RPMI7951 (cell line): ENCODE measurements at regions not wholly inside any gene's neighbourhood (a gene's known extent, or its start where the extent isn't known, plus 50 kb on each side); places are given as distances from the start of the nearest gene placed in this dataset.
"Not testable (repeated sequence)": the region's sequence is repeated elsewhere in the genome, so short reads cannot be mapped to it uniquely, and the experiment has no call there.

ENCODE experiments used
- DNase-seq: peaks from one replicate; pipeline ENCODE4 v3.0.0-alpha.2; 2012; ENCODE audit warnings: low read depth

GRCh38 chr3:101950510-101950909, 101.2 kb downstream of the NFKBIZ start:
- peak; percentile 96 for DNase-seq

DNA sequence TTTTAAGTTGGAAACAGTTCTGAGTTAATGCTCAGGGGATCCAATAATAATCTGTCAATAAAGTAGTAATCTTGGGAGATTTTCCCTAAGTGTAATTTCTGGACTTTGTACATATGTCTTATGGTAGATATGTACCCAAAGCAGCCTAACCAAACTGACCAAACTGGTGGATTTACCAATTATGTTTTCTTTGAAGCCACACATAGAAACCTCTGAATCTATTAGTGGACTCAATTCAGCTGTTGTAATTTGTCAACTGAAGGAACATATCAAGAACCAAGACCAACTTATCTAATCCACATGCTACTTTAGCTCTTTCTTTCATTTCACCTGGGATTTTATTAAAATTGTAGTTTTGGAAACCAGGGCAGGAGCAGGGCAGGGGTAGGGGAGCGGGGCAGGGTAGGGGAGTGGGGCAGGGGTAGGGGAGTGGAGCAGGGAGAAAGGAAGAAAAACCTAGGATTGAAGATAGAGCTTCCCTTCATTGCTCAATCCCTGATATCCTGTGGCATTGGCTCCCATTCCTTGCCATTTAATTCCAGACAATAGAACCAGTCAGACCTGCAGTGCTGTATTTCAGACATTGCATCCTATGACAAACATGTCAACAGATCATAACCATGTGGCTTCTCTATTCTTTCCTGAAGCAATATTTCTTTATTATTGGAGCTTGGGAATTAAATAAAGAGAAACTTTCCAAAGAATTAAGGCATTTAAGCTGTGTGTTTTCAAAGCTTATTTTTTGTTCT, 101.8 kb downstream of the NFKBIZ start:
- DNase-seq: peak; percentile 37

DNA sequence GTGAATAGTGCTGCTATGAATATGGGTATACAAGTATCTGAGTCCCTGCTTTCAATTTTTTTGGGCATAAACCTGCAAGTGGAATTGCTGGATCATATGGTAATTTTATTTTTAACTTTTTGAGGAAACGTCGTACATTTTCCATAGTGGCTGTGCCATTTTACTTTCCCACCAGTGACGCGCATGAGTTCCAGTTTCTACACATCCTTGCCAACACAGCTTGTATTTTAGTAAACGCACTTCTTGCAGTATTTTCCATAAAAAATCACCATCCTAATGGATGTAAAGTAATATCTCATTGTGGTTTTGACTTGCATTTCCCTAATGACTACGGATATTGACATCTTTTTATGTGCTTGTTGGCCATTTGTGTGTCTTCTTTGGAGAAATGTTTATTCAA, 105.0 kb downstream of the NFKBIZ start:
- no peak for DNase-seq

DNA sequence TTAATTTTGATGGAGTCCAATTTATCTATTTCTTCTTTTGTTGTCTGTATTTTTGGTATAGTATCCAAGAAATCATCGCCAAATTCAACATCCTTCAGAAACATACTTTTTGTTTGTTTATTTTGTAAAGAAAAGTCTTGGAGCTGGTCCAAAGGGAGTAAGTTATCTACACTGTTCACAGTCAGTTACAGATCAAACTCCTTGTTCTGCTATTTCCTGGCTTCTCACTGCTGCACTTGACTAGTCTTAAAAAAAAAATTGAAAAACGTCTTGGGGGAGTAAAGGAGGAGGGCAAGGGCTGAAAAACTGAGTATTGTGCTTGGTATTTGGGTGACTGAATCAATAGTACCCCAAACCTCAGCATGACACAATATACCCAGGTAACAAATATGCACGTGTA, 105.6 kb downstream of the NFKBIZ start:
- no peak for DNase-seq

DNA sequence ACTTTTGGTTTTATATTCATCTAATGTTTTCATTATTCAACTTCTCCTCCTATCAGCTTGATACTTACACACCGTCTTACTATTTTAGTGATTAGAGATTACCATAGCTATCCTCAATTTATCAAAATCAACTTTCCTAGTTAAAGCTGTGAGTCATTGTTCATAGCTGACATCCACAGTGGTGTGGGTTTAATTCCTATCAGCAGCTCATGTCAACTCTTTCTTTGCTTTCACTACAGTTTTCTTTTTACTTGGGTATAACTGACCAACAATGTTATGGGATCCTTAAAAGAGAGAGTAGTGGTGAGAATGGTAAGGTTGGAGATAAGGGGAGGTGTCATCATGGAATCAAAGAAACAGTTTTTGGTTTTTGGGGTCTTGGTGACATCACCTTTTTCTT, 112.7 kb downstream of the NFKBIZ start:
- peak; percentile 17 for DNase-seq

GRCh38 chr3:101963902-101964362, 114.6 kb downstream of the NFKBIZ start:
- DNase-seq: peak; percentile 39

DNA sequence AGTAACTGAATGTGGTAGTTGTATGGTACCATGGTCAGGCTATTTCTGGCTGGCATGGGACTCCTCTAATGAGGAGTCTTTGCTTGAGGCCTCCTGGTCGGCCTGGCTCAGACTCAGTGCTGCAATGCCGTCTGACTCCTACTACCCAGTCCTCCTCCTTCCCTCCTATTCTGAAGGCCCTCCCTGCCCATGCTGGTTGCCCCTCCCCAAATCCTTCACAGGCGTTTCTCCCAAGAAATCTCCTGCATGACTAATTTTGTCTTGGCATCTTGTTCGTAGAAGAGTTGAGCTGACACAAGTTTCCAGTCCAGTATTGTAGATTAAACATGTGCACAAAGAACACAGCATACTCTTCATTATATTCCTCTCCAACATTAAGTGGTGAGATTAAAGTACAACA, 115.5 kb downstream of the NFKBIZ start:
- DNase-seq: no peak

- DNase-seq: no peak
These were observed 116.9 kb downstream of the NFKBIZ start for GRCh38 chr3:101966226-101966625.

DNA sequence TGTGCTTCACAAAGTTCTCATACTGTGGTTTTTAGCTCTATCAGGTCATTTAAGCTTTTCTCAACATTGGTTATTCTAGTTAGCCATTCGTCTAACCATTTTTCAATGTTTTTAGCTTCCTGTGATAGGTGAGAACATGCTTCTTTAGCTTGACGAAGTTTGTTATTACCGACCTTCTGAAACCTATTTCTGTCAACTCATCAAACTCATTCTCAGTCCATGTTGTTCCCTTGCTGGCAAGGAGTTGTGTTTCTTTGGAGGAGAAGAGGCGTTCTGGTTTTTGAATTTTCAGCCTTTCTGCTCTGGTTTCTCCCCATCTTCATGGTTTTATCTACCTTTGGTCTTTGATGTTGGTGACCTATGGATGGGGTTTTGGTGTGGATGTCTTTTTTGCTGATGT, 120.9 kb downstream of the NFKBIZ start:
- no peak for DNase-seq

GRCh38 chr3:101970905-101971304, 121.6 kb downstream of the NFKBIZ start:
- DNase-seq: no peak

DNA sequence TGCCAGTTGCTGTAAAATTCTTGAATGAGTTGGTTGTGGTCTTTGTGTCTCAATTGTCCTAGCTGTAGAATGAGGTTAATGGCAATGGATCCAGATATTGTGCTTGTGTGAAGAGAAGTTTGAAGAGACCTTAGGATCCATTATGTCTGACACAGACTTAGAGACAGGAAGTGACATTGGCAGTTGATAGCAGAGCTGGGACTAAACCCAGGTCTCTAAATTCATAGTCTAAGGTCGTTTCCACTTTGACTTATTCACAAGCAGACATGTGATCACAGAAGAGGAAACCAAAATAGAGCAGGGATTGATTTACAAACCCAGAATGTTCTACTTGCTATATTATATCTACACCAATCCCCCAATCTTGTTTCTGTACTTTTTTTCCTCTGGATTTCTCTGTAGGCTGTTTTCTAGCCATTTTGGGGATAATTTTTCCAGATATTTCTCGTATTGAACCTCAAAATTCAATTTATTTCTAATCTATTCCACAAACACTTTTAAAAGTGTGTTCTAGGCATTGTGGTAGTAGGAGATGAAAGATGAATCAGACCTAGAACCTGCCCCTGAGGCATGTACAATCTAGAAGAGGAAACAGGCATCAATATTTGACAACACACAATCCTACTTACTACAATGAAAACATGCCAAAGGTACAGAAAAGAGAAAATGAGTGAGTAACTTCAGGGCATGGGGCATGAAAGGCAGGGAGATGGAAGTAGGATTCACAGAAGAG, 123.3 kb downstream of the NFKBIZ start:
- no peak for DNase-seq

DNA sequence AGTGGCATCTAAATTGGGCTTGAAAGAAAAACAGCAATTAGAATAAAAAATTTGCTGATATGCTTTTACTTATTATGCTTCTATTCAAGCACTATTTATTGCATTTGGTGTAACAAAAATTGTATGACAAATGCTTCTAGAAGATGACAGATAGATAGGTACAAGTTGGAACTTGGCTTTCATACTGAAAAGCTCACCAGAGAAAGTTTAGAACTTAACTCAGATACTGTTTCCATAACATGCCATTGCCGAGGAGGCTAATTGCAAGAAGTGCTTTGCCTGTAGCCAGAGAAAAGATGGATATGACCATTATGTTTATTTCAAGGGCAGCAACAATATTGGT, 123.8 kb downstream of the NFKBIZ start:
- DNase-seq: no peak

DNA sequence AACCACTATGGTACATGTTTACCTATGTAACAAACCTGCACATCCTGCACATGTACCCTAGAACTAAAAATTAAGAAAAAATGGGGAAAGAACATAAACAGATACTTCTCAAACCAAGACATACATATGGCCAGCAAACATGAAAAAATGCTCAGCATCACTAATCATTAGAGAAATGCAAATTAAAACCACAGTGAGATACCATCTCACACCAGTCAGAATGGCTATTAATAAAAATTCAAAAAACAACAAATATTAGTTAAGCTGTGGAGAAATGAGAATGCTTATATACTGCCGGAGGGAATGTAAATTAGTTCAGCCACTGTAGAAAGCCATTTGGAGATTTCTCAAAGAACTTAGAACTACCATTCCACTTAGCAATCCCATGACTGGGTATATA, 126.1 kb downstream of the NFKBIZ start:
- not testable (repeated sequence) for DNase-seq

DNA sequence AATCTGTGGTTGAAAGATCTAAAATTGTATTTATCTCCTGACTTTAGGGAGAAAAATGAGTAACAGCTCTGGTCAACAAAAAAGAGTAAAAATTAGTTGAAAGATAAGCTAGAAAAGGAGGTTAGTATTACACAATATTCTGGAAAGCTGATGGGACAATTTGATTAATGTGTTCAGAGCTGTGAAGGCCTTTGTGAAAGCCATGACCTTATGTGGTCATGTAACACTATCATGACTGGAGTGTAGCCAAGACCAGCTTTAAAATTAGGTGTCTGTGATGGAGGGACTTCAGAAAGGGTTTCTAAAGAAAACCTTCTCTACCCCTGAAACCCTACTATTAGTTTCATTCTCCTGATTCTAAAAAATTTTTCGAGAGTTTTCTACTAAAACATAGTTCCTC, 127.2 kb downstream of the NFKBIZ start:
- DNase-seq: peak; percentile 23

DNA sequence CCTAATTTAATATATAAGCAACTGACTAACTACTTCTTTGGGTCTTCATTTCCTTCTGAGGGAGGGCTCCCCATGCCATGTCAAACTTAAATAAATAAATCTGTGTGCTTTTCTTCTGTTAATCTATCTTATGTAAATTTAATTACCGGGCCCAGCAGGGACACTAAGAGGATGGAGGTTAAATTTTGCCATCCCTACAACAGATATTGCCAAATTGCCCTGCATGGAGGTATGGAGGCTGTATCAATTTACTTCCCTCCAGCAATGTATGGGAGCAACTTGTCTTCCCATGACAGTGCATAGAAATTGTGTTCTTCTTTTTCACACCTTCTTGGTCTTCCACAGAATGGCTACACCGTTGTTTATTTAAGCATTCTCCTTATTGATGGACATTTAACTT, 129.0 kb downstream of the NFKBIZ start:
- DNase-seq: no peak

DNA sequence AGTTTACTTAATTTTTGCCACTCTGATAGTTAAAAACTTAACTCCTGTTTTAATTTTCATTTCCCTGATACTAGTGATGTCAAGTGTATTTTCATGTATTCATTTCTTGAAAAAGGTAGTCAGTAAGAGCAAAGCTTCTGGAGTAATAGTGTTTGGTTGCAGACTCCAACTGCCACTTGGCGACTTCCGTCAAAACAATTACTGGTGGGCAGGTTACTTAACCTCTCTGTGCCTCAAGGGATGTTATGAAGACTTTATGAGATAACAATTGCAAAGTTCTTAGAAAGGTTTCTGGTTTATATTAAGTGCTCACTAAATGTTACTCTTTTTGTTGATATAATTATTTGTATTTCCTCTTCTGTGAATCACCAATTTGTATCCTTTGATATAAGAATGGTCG, 129.7 kb downstream of the NFKBIZ start:
- no peak for DNase-seq

DNA sequence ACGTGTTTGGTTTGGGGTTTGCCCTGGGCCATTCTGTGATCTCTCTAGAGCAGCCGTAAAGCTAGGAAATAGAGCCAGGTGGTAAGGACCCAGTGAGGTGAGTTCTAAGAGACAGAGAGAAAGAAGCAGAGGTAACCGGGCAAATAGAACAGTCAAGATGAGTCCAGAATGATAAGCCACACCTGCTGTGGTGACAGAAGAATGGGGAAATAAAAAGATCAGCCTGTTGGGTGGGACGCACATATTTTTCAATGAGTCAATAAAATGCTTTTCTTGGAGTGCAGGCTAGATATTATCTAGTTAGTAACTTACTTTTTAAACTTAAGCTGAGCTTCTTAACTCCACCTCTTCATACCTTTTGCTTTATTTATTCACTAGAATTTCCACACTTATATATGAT, 135.0 kb downstream of the NFKBIZ start:
- DNase-seq: no peak

GRCh38 chr3:101988596-101988995, 139.3 kb downstream of the NFKBIZ start:
- no peak for DNase-seq

DNA sequence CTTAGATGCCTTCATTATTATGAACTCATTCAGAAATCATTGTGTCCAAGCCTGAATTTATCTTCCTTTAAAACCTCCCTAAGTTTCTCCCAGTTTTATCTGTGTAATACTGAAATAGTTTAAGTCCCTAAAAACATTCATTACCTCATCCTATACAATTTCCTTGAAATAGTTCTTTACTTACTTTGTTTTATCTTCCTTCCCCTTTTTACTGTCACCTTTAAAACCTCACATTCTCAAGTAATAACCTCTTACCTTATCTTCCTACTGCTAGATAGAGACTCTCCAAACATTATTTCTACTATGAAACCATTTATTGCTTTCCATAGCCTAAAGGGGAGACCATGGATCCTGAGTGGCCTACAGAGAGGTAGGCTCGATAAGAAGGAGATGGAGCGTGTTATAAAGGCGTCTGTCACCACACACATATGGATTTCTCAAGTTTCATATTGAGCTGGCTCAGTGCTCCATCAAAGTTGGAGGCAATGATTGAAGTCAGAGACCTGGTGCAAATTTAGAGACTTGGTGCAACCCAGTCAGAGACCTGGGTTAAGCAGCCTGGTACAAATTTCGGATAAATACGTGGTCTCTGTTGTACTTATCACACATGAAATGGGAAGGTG, 140.4 kb downstream of the NFKBIZ start:
- no peak for DNase-seq

- DNase-seq: no peak
These were observed 143.5 kb downstream of the NFKBIZ start for GRCh38 chr3:101992863-101993262.

DNA sequence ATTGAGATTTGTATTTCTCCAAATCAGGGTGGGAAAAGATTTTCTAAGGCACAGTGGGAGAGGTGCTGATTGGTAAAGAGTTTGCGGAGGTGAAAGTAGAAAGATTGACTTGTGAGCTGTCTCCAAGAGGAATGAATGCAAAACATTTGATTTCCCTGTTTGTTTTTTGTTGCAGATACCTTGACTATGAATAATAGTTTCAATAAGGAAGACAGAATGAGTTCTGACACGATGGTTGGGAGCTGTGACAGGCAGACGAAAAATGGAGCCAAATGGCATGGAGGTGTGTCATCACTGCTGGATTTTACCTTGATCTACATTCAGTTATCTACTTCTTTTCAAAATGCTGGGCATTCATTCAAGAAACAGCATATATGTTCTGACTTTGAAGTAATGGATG, 145.1 kb downstream of the NFKBIZ start:
- no peak for DNase-seq

- DNase-seq: peak; percentile 28
These were observed 146.2 kb downstream of the NFKBIZ start for GRCh38 chr3:101995371-101996046.
